WTC11 (cell line): ENCODE measurements at regions not wholly inside any gene's neighbourhood (a gene's known extent, or its start where the extent isn't known, plus 50 kb on each side); places are given as distances from the start of the nearest gene placed in this dataset.

ENCODE experiments used
- ATAC-seq: fragments of 200-7000 bp; cut with Tn5 transposase; 2 replicates; pipeline ENCODE4 v1.10.0; 2021; ENCODE audit warnings: mild to moderate bottlenecking, moderate library complexity
- CTCF ChIA-PET: fragments of 300-600 bp; sonication (Branson Sonifier 250); formaldehyde crosslinking; loops from one replicate; lab custom pipeline; 2021; ENCODE audit warnings: antibody characterized with exemption; lab: Charles Lee
- POLR2A ChIA-PET: fragments of 350-600 bp; sonication (Branson Sonifier 250); formaldehyde crosslinking; loops from one replicate; lab custom pipeline; 2021; ENCODE audit warnings: antibody characterized with exemption; lab: Charles Lee
- DNase-seq: peaks from one replicate; pipeline ENCODE4 v3.0.0; 2021; ENCODE audit warnings: low spot score
- H3K27ac Mint-ChIP-seq: 2 replicates; pipeline ENCODE4 v1.8.0; 2021; ENCODE audit warnings: mixed read lengths
- H3K27me3 Mint-ChIP-seq: 2 replicates; pipeline ENCODE4 v1.8.0; 2021; ENCODE audit warnings: low read depth, mild to moderate bottlenecking, moderate library complexity, mixed read lengths
- H3K36me3 Mint-ChIP-seq: 2 replicates; pipeline ENCODE4 v1.8.0; 2021; ENCODE audit warnings: mixed read lengths
- H3K4me1 Mint-ChIP-seq: 2 replicates; pipeline ENCODE4 v1.8.0; 2022; ENCODE audit warnings: mixed read lengths
- H3K4me3 Mint-ChIP-seq: 2 replicates; pipeline ENCODE4 v1.8.0; 2021; ENCODE audit warnings: mild to moderate bottlenecking, moderate library complexity, mixed read lengths
- H3K9me3 Mint-ChIP-seq: 2 replicates; pipeline ENCODE4 v1.8.0; 2021; ENCODE audit warnings: mixed read lengths
- AFF4 ChIP-seq: sonication (generic); formaldehyde crosslinking; IDR thresholded peaks from 2 replicates; pipeline ENCODE4 v1.8.1; 2023; ENCODE audit warnings: mild to moderate bottlenecking, missing genetic modification reagents, borderline replicate concordance
- AR ChIP-seq: fragments of 250-450 bp; sonication (Bioruptor Pico); IDR thresholded peaks from 2 replicates; pipeline ENCODE4 v1.9.0; 2021; ENCODE audit warnings: mild to moderate bottlenecking
- CDX4 ChIP-seq: fragments of 250-450 bp; sonication (Bioruptor Pico); IDR thresholded peaks from 2 replicates; pipeline ENCODE4 v1.9.0; 2021; ENCODE audit warnings: moderate library complexity, mild to moderate bottlenecking, inconsistent platforms, borderline replicate concordance
- E2F5 ChIP-seq: sonication (generic); formaldehyde crosslinking; IDR thresholded peaks from 2 replicates; pipeline ENCODE4 v1.8.1; 2022; ENCODE audit warnings: mild to moderate bottlenecking, moderate library complexity, missing genetic modification reagents
- ESRRA ChIP-seq: sonication (generic); formaldehyde crosslinking; IDR thresholded peaks from 2 replicates; pipeline ENCODE4 v1.8.1; 2022; ENCODE audit warnings: mild to moderate bottlenecking, missing genetic modification reagents, borderline replicate concordance
- FOXJ3 ChIP-seq: sonication (generic); formaldehyde crosslinking; IDR thresholded peaks from 2 replicates; pipeline ENCODE4 v1.9.0; 2021; ENCODE audit warnings: missing genetic modification reagents, mild to moderate bottlenecking, borderline replicate concordance
- GABPB1 ChIP-seq: sonication (generic); formaldehyde crosslinking; IDR thresholded peaks from 2 replicates; pipeline ENCODE4 v1.8.1; 2023; ENCODE audit warnings: mild to moderate bottlenecking, missing genetic modification reagents
- JAZF1 ChIP-seq: fragments of 250-450 bp; sonication (Bioruptor Pico); IDR thresholded peaks from 2 replicates; pipeline ENCODE4 v1.9.0; 2021; ENCODE audit warnings: moderate library complexity, mild to moderate bottlenecking, inconsistent platforms
- MXD4 ChIP-seq: fragments of 250-450 bp; sonication (Bioruptor Pico); IDR thresholded peaks from 2 replicates; pipeline ENCODE4 v1.8.0; 2021; ENCODE audit warnings: mild to moderate bottlenecking, moderate library complexity, borderline replicate concordance
- MYBL2 ChIP-seq: sonication (generic); formaldehyde crosslinking; IDR thresholded peaks from 2 replicates; pipeline ENCODE4 v1.8.1; 2023; ENCODE audit warnings: mild to moderate bottlenecking, moderate library complexity, missing genetic modification reagents
- NFE2L1 ChIP-seq: sonication (generic); formaldehyde crosslinking; IDR thresholded peaks from 2 replicates; pipeline ENCODE4 v1.8.1; 2023; ENCODE audit warnings: missing genetic modification reagents
- NR2C2 ChIP-seq: sonication (generic); formaldehyde crosslinking; IDR thresholded peaks from 2 replicates; pipeline ENCODE4 v1.8.0; 2022; ENCODE audit warnings: mild to moderate bottlenecking, missing genetic modification reagents
- SOX15 ChIP-seq: fragments of 250-450 bp; sonication (Bioruptor Pico); IDR thresholded peaks from 2 replicates; pipeline ENCODE4 v1.9.0; 2021; ENCODE audit warnings: mild to moderate bottlenecking
- ZNF121 ChIP-seq: sonication (generic); formaldehyde crosslinking; IDR thresholded peaks from 2 replicates; pipeline ENCODE4 v1.8.0; 2023; ENCODE audit warnings: missing genetic modification reagents
- ZNF138 ChIP-seq: sonication (generic); formaldehyde crosslinking; conservative IDR thresholded peaks from 2 replicates; pipeline ENCODE4 v1.8.1; 2022; ENCODE audit warnings: mild to moderate bottlenecking, moderate library complexity, missing genetic modification reagents
- ZNF425 ChIP-seq: fragments of 250-450 bp; sonication (Bioruptor Pico); conservative IDR thresholded peaks from 2 replicates; pipeline ENCODE4 v1.9.0; 2021; ENCODE audit warnings: mild to moderate bottlenecking
- ZNF532 ChIP-seq: fragments of 250-450 bp; sonication (Bioruptor Pico); IDR thresholded peaks from 2 replicates; pipeline ENCODE4 v1.9.0; 2021; ENCODE audit warnings: mild to moderate bottlenecking, borderline replicate concordance

- Mint-ChIP-seq H3K9me3 (peaks cover 3% of the 10 kb centered on the region; the same call in 1 of the 2 replicates), H3K27me3 (no peaks in the 10 kb centered on the region), H3K27ac (no peak overlapping the region), H3K36me3 (no peaks in the 10 kb centered on the region), H3K4me1 (peaks cover 9% of the 10 kb centered on the region; the same call in 1 of the 2 replicates), H3K4me3 (no peak overlapping the region)
- POLR2A ChIA-PET, result no interaction called here
- no peak for ATAC-seq
- CTCF ChIA-PET, result no interaction called here
- TF ChIP-seq JAZF1 (CRISPR knock-in tag) (no peak), SOX15 (CRISPR knock-in tag) (no peak), ZNF532 (CRISPR knock-in tag) (no peak), MYBL2 (CRISPR knock-in tag) (no peak), ZNF121 (CRISPR knock-in tag) (no peak), E2F5 (CRISPR knock-in tag) (no peak), ZNF138 (CRISPR knock-in tag) (no peak), MXD4 (no peak)
- no peak for DNase-seq
These were observed 1124.6 kb downstream of the JRKL start for GRCh38 chr11:97514446-97514845.

- peaks cover 5% of the 10 kb centered on the region for H3K36me3 Mint-ChIP-seq
- ChIA-PET CTCF (no interaction called here), POLR2A (no interaction called here)
- H3K4me1 Mint-ChIP-seq, result peaks cover 9% of the 10 kb centered on the region; the same call in 1 of the 2 replicates
- no peak overlapping the region for H3K27ac Mint-ChIP-seq
- DNase-seq (no peak), ATAC-seq (peak; percentile 61; the same call in 1 of the 2 replicates)
- no peak for TF ChIP-seq AR (CRISPR knock-in tag)
- TF ChIP-seq NR2C2 (CRISPR knock-in tag), result no peak
- no peak for TF ChIP-seq CDX4 (CRISPR knock-in tag)
- no peak for TF ChIP-seq FOXJ3
- no peak for TF ChIP-seq SOX15 (CRISPR knock-in tag)
- TF ChIP-seq ESRRA, result no peak
- TF ChIP-seq AFF4 (CRISPR knock-in tag), result no peak
- TF ChIP-seq NFE2L1 (CRISPR knock-in tag), result no peak
- no peak for TF ChIP-seq ZNF425 (CRISPR knock-in tag)
- no peak for TF ChIP-seq GABPB1 (CRISPR knock-in tag)
- H3K27me3 Mint-ChIP-seq, result no peaks in the 10 kb centered on the region
- H3K4me3 Mint-ChIP-seq, result no peak overlapping the region
- H3K9me3 Mint-ChIP-seq, result peaks cover 15% of the 10 kb centered on the region
These were observed 1126.9 kb downstream of the JRKL start for GRCh38 chr11:97516688-97517087.
